H1 (cell line): ENCODE measurements at regions not wholly inside any gene's neighbourhood (a gene's known extent, or its start where the extent isn't known, plus 50 kb on each side); places are given as distances from the start of the nearest gene placed in this dataset.

Source experiments
- CTCF ChIA-PET: fragments of 300-600 bp; sonication (Branson Sonifier 250); formaldehyde crosslinking; loops from one replicate; lab custom pipeline; 2021; ENCODE audit not compliant: partially characterized antibody; lab: Charles Lee
- POLR2A ChIA-PET: fragments of 300-600 bp; sonication (Branson Sonifier 250); formaldehyde crosslinking; loops from one replicate; lab custom pipeline; 2021; ENCODE audit warnings: inconsistent platforms; ENCODE audit not compliant: partially characterized antibody; lab: Charles Lee
- DNase-seq, 2 experiments: peaks; one replicate each; pipeline versions ENCODE4 v3.0.0 to v3.0.0-alpha.2; 2010 to 2022; ENCODE audit warnings: low spot score in 2 of 2, low read depth in 1 of 2, mixed read lengths in 1 of 2
- FAIRE-seq: peaks from 2 replicates; lab custom pipeline; 2011; peaks lifted over from hg19 to GRCh38; lab: Jason Lieb, UNC
- H2AFZ ChIP-seq: 2 replicates; pipeline ENCODE4 v1.8.1; 2012; ENCODE audit warnings: low read length, inconsistent platforms
- H2AK5ac ChIP-seq: 2 replicates; pipeline ENCODE4 v1.6.1; 2013; ENCODE audit warnings: low read depth, low read length
- H2BK120ac ChIP-seq: replicated peaks from 2 replicates; pipeline ENCODE3; 2013; ENCODE audit warnings: low read depth, low read length, inconsistent platforms
- H2BK12ac ChIP-seq: 2 replicates; pipeline ENCODE4 v1.6.1; 2013; ENCODE audit warnings: low read depth, low read length
- H2BK15ac ChIP-seq: 2 replicates; pipeline ENCODE4 v1.6.1; 2013; ENCODE audit warnings: low read length
- H2BK20ac ChIP-seq: 2 replicates; pipeline ENCODE4 v1.6.1; 2013; ENCODE audit warnings: low read length
- H2BK5ac ChIP-seq: 2 replicates; pipeline ENCODE4 v1.6.1; 2013; ENCODE audit warnings: low read depth, low read length
- H3K14ac ChIP-seq: 2 replicates; pipeline ENCODE4 v1.6.1; 2013; ENCODE audit warnings: inconsistent platforms; ENCODE audit not compliant: insufficient read length
- H3K18ac ChIP-seq: 2 replicates; pipeline ENCODE4 v1.6.1; 2013; ENCODE audit warnings: low read length; ENCODE audit errors: extremely low read depth
- H3K23ac ChIP-seq: 2 replicates; pipeline ENCODE4 v1.6.1; 2013; ENCODE audit warnings: inconsistent platforms; ENCODE audit not compliant: insufficient read length
- H3K23me2 ChIP-seq: 2 replicates; pipeline ENCODE4 v1.6.1; 2013; ENCODE audit warnings: low read depth, low read length
- H3K27ac ChIP-seq: 2 replicates; pipeline ENCODE4 v1.6.1; 2011; ENCODE audit warnings: low read depth, low read length, inconsistent platforms
- H3K27me3 ChIP-seq, 4 experiments: replicated peaks in 1 of 4; 1 replicate in 1 of 4; 2 replicates in 3 of 4; pipeline versions ENCODE4 v1.6.1 to v1.8.1; 2011 to 2013; ENCODE audit warnings: low read length in 3 of 4, mild to moderate bottlenecking in 3 of 4, inconsistent platforms in 2 of 4, mixed read lengths in 2 of 4, moderate library complexity in 1 of 4; ENCODE audit not compliant: control insufficient read depth in 3 of 4, insufficient read depth in 3 of 4; ENCODE audit errors: extremely low read depth in 1 of 4
- H3K36me3 ChIP-seq, 4 experiments: 2 replicates each; pipeline versions ENCODE4 v1.6.1 to v1.8.1; 2011 to 2013; ENCODE audit warnings: mild to moderate bottlenecking in 4 of 4, low read length in 3 of 4, moderate library complexity in 2 of 4, control low read depth in 1 of 4, inconsistent platforms in 1 of 4; ENCODE audit not compliant: insufficient read depth in 4 of 4, control insufficient read depth in 2 of 4
- H3K4ac ChIP-seq: replicated peaks from 2 replicates; pipeline ENCODE3; 2013; ENCODE audit warnings: low read length, low read depth, mixed read lengths, inconsistent platforms; ENCODE audit not compliant: insufficient read length
- H3K4me1 ChIP-seq, 4 experiments: replicated peaks in 1 of 4; 1 replicate in 1 of 4; 2 replicates in 3 of 4; pipeline versions ENCODE4 v1.6.1 to v1.8.1; 2011 to 2013; ENCODE audit warnings: low read length in 3 of 4, inconsistent platforms in 2 of 4, mixed read lengths in 1 of 4; ENCODE audit not compliant: insufficient read depth in 4 of 4, control insufficient read depth in 3 of 4
- H3K4me2 ChIP-seq, 2 experiments: 2 replicates each; pipeline versions ENCODE4 v1.6.1 to v1.8.1; 2011 to 2013; ENCODE audit warnings: low read depth in 2 of 2, low read length in 2 of 2, control low read depth in 1 of 2, inconsistent platforms in 1 of 2, mild to moderate bottlenecking in 1 of 2; ENCODE audit not compliant: insufficient read depth in 1 of 2
- H3K4me3 ChIP-seq, 4 experiments: fragments of 200-600, 300-600 bp in 1 of 4; sonication (generic), shearing (Covaris generic), sonication (Bioruptor Twin) in 1 of 4; 2 replicates each; pipeline versions ENCODE4 v1.5.1 to v1.8.1; 2011 to 2016; ENCODE audit warnings: low read length in 4 of 4, low read depth in 3 of 4, control low read depth in 2 of 4, inconsistent platforms in 2 of 4, mild to moderate bottlenecking in 2 of 4, mixed read lengths in 1 of 4, moderate library complexity in 1 of 4; ENCODE audit not compliant: insufficient read depth in 2 of 4; ENCODE audit errors: extremely low read depth in 1 of 4
- H3K56ac ChIP-seq: replicated peaks from 2 replicates; pipeline ENCODE3; 2013; ENCODE audit warnings: low read depth, mild to moderate bottlenecking, mixed read lengths, low read length, inconsistent platforms; ENCODE audit not compliant: insufficient read length
- H3K79me1 ChIP-seq: 2 replicates; pipeline ENCODE4 v1.6.1; 2013; ENCODE audit warnings: low read depth, low read length, control low read depth
- H3K79me2 ChIP-seq, 2 experiments: 2 replicates each; pipeline versions ENCODE4 v1.6.1 to v1.8.1; 2012 to 2013; ENCODE audit warnings: low read length in 2 of 2, mild to moderate bottlenecking in 2 of 2, inconsistent platforms in 1 of 2; ENCODE audit not compliant: insufficient read depth in 2 of 2, control insufficient read depth in 1 of 2
- H3K9ac ChIP-seq, 4 experiments: replicated peaks in 1 of 4; 1 replicate in 1 of 4; 2 replicates in 3 of 4; pipeline versions ENCODE4 v1.6.1 to v1.8.1; 2011 to 2013; ENCODE audit warnings: low read depth in 3 of 4, low read length in 3 of 4, control low read depth in 2 of 4, mild to moderate bottlenecking in 2 of 4, moderate library complexity in 2 of 4, inconsistent platforms in 1 of 4; ENCODE audit errors: extremely low read depth in 1 of 4
- H3K9me3 ChIP-seq, 2 experiments: 2 replicates each; pipeline versions ENCODE4 v1.6.1 to v1.8.1; 2012 to 2013; ENCODE audit warnings: mild to moderate bottlenecking in 2 of 2, moderate library complexity in 2 of 2, control low read depth in 1 of 2, inconsistent platforms in 1 of 2, low read depth in 1 of 2, low read length in 1 of 2, mixed read lengths in 1 of 2; ENCODE audit not compliant: insufficient read depth in 2 of 2
- H4K20me1 ChIP-seq, 2 experiments: replicated peaks in 1 of 2; 2 replicates each; pipeline versions ENCODE3 to v1.8.1; 2011 to 2013; ENCODE audit warnings: inconsistent platforms in 2 of 2, low read length in 2 of 2, mild to moderate bottlenecking in 1 of 2; ENCODE audit not compliant: insufficient read depth in 2 of 2, control insufficient read depth in 1 of 2
- H4K5ac ChIP-seq: 2 replicates; pipeline ENCODE4 v1.6.1; 2013; ENCODE audit warnings: low read length, low read depth, mixed read lengths, inconsistent platforms; ENCODE audit not compliant: insufficient read length
- H4K8ac ChIP-seq: 2 replicates; pipeline ENCODE4 v1.8.0; 2013; ENCODE audit warnings: mild to moderate bottlenecking, moderate library complexity, low read length, inconsistent platforms; ENCODE audit not compliant: insufficient read depth; ENCODE audit errors: extremely low read depth
- H4K91ac ChIP-seq: replicated peaks from 2 replicates; pipeline ENCODE3; 2013; ENCODE audit warnings: low read length, mixed read lengths, inconsistent platforms; ENCODE audit not compliant: insufficient read length
- BCL11A ChIP-seq, 2 experiments: IDR thresholded peaks; one replicate each; pipeline ENCODE4 v1.6.1; 2011; ENCODE audit warnings: low read depth in 2 of 2, low read length in 2 of 2, mild to moderate bottlenecking in 2 of 2
- GABPA ChIP-seq: IDR thresholded peaks from 2 replicates; pipeline ENCODE4 v1.6.1; 2011; ENCODE audit warnings: mild to moderate bottlenecking, low read length, moderate library complexity, borderline replicate concordance; ENCODE audit not compliant: insufficient read depth
- KDM1A ChIP-seq: fragments of 200-600, 300-600 bp; sonication (generic); IDR thresholded peaks from 2 replicates; pipeline ENCODE4 v1.7.1; 2016; ENCODE audit warnings: mild to moderate bottlenecking, low read length, borderline replicate concordance
- PHF8 ChIP-seq: fragments of 200-600 bp; sonication (generic); conservative IDR thresholded peaks from 2 replicates; pipeline ENCODE4 v1.7.1; 2012; ENCODE audit warnings: low read depth, mild to moderate bottlenecking, inconsistent platforms, low read length, moderate library complexity
- POLR2A ChIP-seq, 2 experiments: IDR thresholded peaks; 1 replicate in 1 of 2; 2 replicates in 1 of 2; pipeline ENCODE4 v1.6.1; 2011; ENCODE audit warnings: low read depth in 2 of 2, low read length in 2 of 2, mild to moderate bottlenecking in 2 of 2; ENCODE audit errors: control extremely low read depth in 1 of 2
- RNF2 ChIP-seq: fragments of 200-900, 300-1000 bp; sonication (generic); IDR thresholded peaks from 2 replicates; pipeline ENCODE4 v1.7.1; 2016; ENCODE audit warnings: borderline replicate concordance, low read depth, mild to moderate bottlenecking, antibody characterized with exemption, low read length; ENCODE audit not compliant: poor library complexity, severe bottlenecking; ENCODE audit errors: missing control alignments
- SP2 ChIP-seq: IDR thresholded peaks from 2 replicates; pipeline ENCODE4 v1.6.1; 2012; ENCODE audit warnings: mild to moderate bottlenecking, low read length, inconsistent platforms
- TAF1 ChIP-seq: IDR thresholded peaks from 2 replicates; pipeline ENCODE4 v1.6.1; 2011; ENCODE audit warnings: mild to moderate bottlenecking, low read depth, low read length
- WGBS, 2 experiments: shearing (Covaris generic) in 1 of 2; methylation state at CpG; one replicate each; pipeline versions ENCODE4 v1.1.6 to v1.1.7; 2013 to 2015; ENCODE audit warnings: low lambda C conversion rate in 2 of 2, mixed read lengths in 2 of 2, inconsistent platforms in 1 of 2, low coverage in 1 of 2, missing lambda C conversion rate in 1 of 2; ENCODE audit not compliant: insufficient replicate concordance in 2 of 2, insufficient coverage in 1 of 2, insufficient read length in 1 of 2; ENCODE audit errors: extremely low coverage in 1 of 2, missing lambda C conversion rate in 1 of 2; 5-methylcytosine and 5-hydroxymethylcytosine counted together

- H3K18ac ChIP-seq = no peak overlapping the region
- no peak for DNase-seq
- WGBS, 2 experiments = 98% methylated on average over 2 of the region's 2 CpGs; no CpG with 5 or more reads in 1 of the 2 experiments
- no peaks in the 10 kb centered on the region for H4K20me1 ChIP-seq
- H2BK20ac ChIP-seq = no peak overlapping the region
- no peak overlapping the region for H2AK5ac ChIP-seq
- no peaks in the 10 kb centered on the region for H3K79me2 ChIP-seq
- no peak overlapping the region for H3K56ac ChIP-seq
- POLR2A ChIA-PET = no interaction called here
- H3K4me1 ChIP-seq = no peaks in the 10 kb centered on the region
- CTCF ChIA-PET = no interaction called here
- no peak overlapping the region for H2BK15ac ChIP-seq
- no peaks in the 10 kb centered on the region for H3K27me3 ChIP-seq
- H3K9ac ChIP-seq = no peak overlapping the region
- no peak overlapping the region for H3K4me3 ChIP-seq
- no peak overlapping the region for H4K5ac ChIP-seq
- no peak overlapping the region for H2BK5ac ChIP-seq
- no peak for FAIRE-seq
- no peak overlapping the region for H2BK120ac ChIP-seq
- no peak overlapping the region for H3K27ac ChIP-seq
- no peak overlapping the region for H3K23ac ChIP-seq
- no peak overlapping the region for H3K4ac ChIP-seq
- no peak overlapping the region for H3K14ac ChIP-seq
- H4K8ac ChIP-seq = no peak overlapping the region
- H3K9me3 ChIP-seq = no peaks in the 10 kb centered on the region
- H3K4me2 ChIP-seq = no peak overlapping the region
- no peaks in the 10 kb centered on the region for H3K23me2 ChIP-seq
- H3K79me1 ChIP-seq = no peaks in the 10 kb centered on the region
- no peak overlapping the region for H2AFZ ChIP-seq
- H3K36me3 ChIP-seq = no peaks in the 10 kb centered on the region
- no peak overlapping the region for H4K91ac ChIP-seq
- no peak overlapping the region for H2BK12ac ChIP-seq
- no peak for TF ChIP-seq GABPA
- TF ChIP-seq SP2 = no peak
- TF ChIP-seq PHF8 = no peak
- TF ChIP-seq POLR2A (IDR thresholded peaks at IDR 0.05; ENCODE audit: control extremely low read depth in 1 of 2, low read depth in 2 of 2, low read length in 2 of 2) = no peak
- TF ChIP-seq BCL11A (IDR thresholded peaks at IDR 0.05; ENCODE audit: low read depth in 2 of 2, low read length in 2 of 2) = no peak
- TF ChIP-seq RNF2 = no peak
- no peak for TF ChIP-seq KDM1A
- no peak for TF ChIP-seq TAF1
Observed at GRCh38 chr18:73927496-73927895, 220.1 kb downstream of the FBXO15 start.
